HUES48 (cell line): ENCODE measurements at regions not wholly inside any gene's neighbourhood (a gene's known extent, or its start where the extent isn't known, plus 50 kb on each side); places are given as distances from the start of the nearest gene placed in this dataset.
"Not testable (repeated sequence)": the region's sequence is repeated elsewhere in the genome, so short reads cannot be mapped to it uniquely, and the experiment has no call there.

Experiments used
- H3K27ac ChIP-seq: one replicate; pipeline ENCODE4 v1.7.0; 2013; ENCODE audit warnings: low read depth, low read length, inconsistent platforms
- H3K27me3 ChIP-seq: 2 replicates; pipeline ENCODE4 v1.6.1; 2013; ENCODE audit warnings: mild to moderate bottlenecking, low read length; ENCODE audit not compliant: control insufficient read depth, insufficient read depth
- H3K36me3 ChIP-seq: 2 replicates; pipeline ENCODE4 v1.6.1; 2013; ENCODE audit warnings: low read length; ENCODE audit not compliant: control insufficient read depth, insufficient read depth
- H3K4me1 ChIP-seq: 2 replicates; pipeline ENCODE4 v1.6.1; 2013; ENCODE audit warnings: mild to moderate bottlenecking, low read length; ENCODE audit not compliant: control insufficient read depth, insufficient read depth
- H3K4me3 ChIP-seq: 2 replicates; pipeline ENCODE4 v1.5.1; 2013; ENCODE audit warnings: mild to moderate bottlenecking, low read depth, low read length
- H3K9ac ChIP-seq: 2 replicates; pipeline ENCODE4 v1.6.1; 2013; ENCODE audit warnings: mild to moderate bottlenecking, low read depth, low read length, moderate library complexity
- H3K9me3 ChIP-seq: 2 replicates; pipeline ENCODE4 v1.6.1; 2013; ENCODE audit warnings: low read length; ENCODE audit not compliant: control insufficient read depth, insufficient read depth

- Histone ChIP-seq H3K36me3 (no peaks in the 10 kb centered on the region), H3K4me1 (no peaks in the 10 kb centered on the region), H3K27ac (no peak overlapping the region), H3K27me3 (no peaks in the 10 kb centered on the region), H3K9ac (no peak overlapping the region), H3K9me3 (no peaks in the 10 kb centered on the region), H3K4me3 (no peak overlapping the region)
Measured at GRCh38 chr7:19284136-19284535, 138.9 kb upstream of the FERD3L start.

- H3K9me3 ChIP-seq: peaks cover 3% of the 10 kb centered on the region; the same call in 1 of the 2 replicates
Measured at GRCh38 chr7:19275000-19275399, 129.8 kb upstream of the FERD3L start.

GRCh38 chr7:19272329-19272728 lies 127.1 kb upstream of the FERD3L start:
- not testable (repeated sequence) for H3K27me3 ChIP-seq, H3K9me3 ChIP-seq, H3K36me3 ChIP-seq, H3K4me1 ChIP-seq, H3K9ac ChIP-seq, H3K4me3 ChIP-seq, H3K27ac ChIP-seq

More at GRCh38 chr7:19275000-19275399, 129.8 kb upstream of the FERD3L start:
- Histone ChIP-seq H3K4me1 (no peaks in the 10 kb centered on the region), H3K4me3 (no peak overlapping the region), H3K9ac (no peak overlapping the region), H3K27ac (no peak overlapping the region), H3K27me3 (no peaks in the 10 kb centered on the region), H3K36me3 (no peaks in the 10 kb centered on the region)

GRCh38 chr7:19269301-19269700 lies 124.1 kb upstream of the FERD3L start:
- Histone ChIP-seq H3K4me3 (no peak overlapping the region), H3K27ac (no peak overlapping the region), H3K4me1 (no peaks in the 10 kb centered on the region), H3K9me3 (peaks cover 3% of the 10 kb centered on the region; the same call in 1 of the 2 replicates), H3K9ac (no peak overlapping the region), H3K36me3 (no peaks in the 10 kb centered on the region), H3K27me3 (no peaks in the 10 kb centered on the region)

- Histone ChIP-seq H3K36me3 (no peaks in the 10 kb centered on the region), H3K4me1 (no peaks in the 10 kb centered on the region), H3K27ac (no peak overlapping the region), H3K9me3 (peaks cover 3% of the 10 kb centered on the region; the same call in 1 of the 2 replicates), H3K9ac (no peak overlapping the region), H3K27me3 (no peaks in the 10 kb centered on the region), H3K4me3 (no peak overlapping the region)
Measured at GRCh38 chr7:19268737-19269136, 123.5 kb upstream of the FERD3L start.

GRCh38 chr7:19262826-19263225 lies 117.6 kb upstream of the FERD3L start:
- H3K9ac ChIP-seq: no peak overlapping the region

GRCh38 chr7:19249281-19249680 lies 104.1 kb upstream of the FERD3L start:
- Histone ChIP-seq H3K27me3 (no peaks in the 10 kb centered on the region), H3K36me3 (no peaks in the 10 kb centered on the region), H3K4me3 (no peak overlapping the region), H3K9ac (no peak overlapping the region), H3K9me3 (no peaks in the 10 kb centered on the region), H3K27ac (no peak overlapping the region), H3K4me1 (no peaks in the 10 kb centered on the region)

More at GRCh38 chr7:19262826-19263225, 117.6 kb upstream of the FERD3L start:
- H3K27me3 ChIP-seq: no peaks in the 10 kb centered on the region
- H3K4me1 ChIP-seq: no peaks in the 10 kb centered on the region
- no peaks in the 10 kb centered on the region for H3K9me3 ChIP-seq
- no peak overlapping the region for H3K27ac ChIP-seq
- no peak overlapping the region for H3K4me3 ChIP-seq
- H3K36me3 ChIP-seq: no peaks in the 10 kb centered on the region

GRCh38 chr7:19248681-19249080 lies 103.5 kb upstream of the FERD3L start:
- H3K36me3 ChIP-seq: no peaks in the 10 kb centered on the region
- H3K27me3 ChIP-seq: no peaks in the 10 kb centered on the region
- no peak overlapping the region for H3K27ac ChIP-seq
- H3K9ac ChIP-seq: no peak overlapping the region
- H3K4me3 ChIP-seq: no peak overlapping the region
- H3K4me1 ChIP-seq: no peaks in the 10 kb centered on the region
- no peaks in the 10 kb centered on the region for H3K9me3 ChIP-seq

GRCh38 chr7:19248115-19248514 lies 102.9 kb upstream of the FERD3L start:
- no peaks in the 10 kb centered on the region for H3K27me3 ChIP-seq
- H3K9ac ChIP-seq: no peak overlapping the region
- H3K4me3 ChIP-seq: no peak overlapping the region
- no peak overlapping the region for H3K27ac ChIP-seq
- no peaks in the 10 kb centered on the region for H3K9me3 ChIP-seq
- H3K36me3 ChIP-seq: no peaks in the 10 kb centered on the region
- H3K4me1 ChIP-seq: no peaks in the 10 kb centered on the region

GRCh38 chr7:19247017-19247416 lies 101.8 kb upstream of the FERD3L start:
- Histone ChIP-seq H3K9ac (no peak overlapping the region), H3K36me3 (no peaks in the 10 kb centered on the region), H3K27me3 (no peaks in the 10 kb centered on the region), H3K4me3 (no peak overlapping the region), H3K9me3 (no peaks in the 10 kb centered on the region), H3K27ac (no peak overlapping the region), H3K4me1 (no peaks in the 10 kb centered on the region)

- no peaks in the 10 kb centered on the region for H3K36me3 ChIP-seq
- no peak overlapping the region for H3K4me3 ChIP-seq
- H3K4me1 ChIP-seq: no peaks in the 10 kb centered on the region
- no peaks in the 10 kb centered on the region for H3K27me3 ChIP-seq
- H3K9ac ChIP-seq: no peak overlapping the region
- no peaks in the 10 kb centered on the region for H3K9me3 ChIP-seq
- H3K27ac ChIP-seq: no peak overlapping the region
Measured at GRCh38 chr7:19242246-19242645, 97.0 kb upstream of the FERD3L start.

- Histone ChIP-seq H3K9me3 (no peaks in the 10 kb centered on the region), H3K27ac (no peak overlapping the region)
Measured at GRCh38 chr7:19239951-19240350, 94.7 kb upstream of the FERD3L start.

More at GRCh38 chr7:19239951-19240350, 94.7 kb upstream of the FERD3L start:
- H3K36me3 ChIP-seq: no peaks in the 10 kb centered on the region
- no peaks in the 10 kb centered on the region for H3K27me3 ChIP-seq
- no peak overlapping the region for H3K4me3 ChIP-seq
- no peak overlapping the region for H3K9ac ChIP-seq
- H3K4me1 ChIP-seq: no peaks in the 10 kb centered on the region
